Keratinocyte (primary cell): ENCODE measurements at regions not wholly inside any gene's neighbourhood (a gene's known extent, or its start where the extent isn't known, plus 50 kb on each side); places are given as distances from the start of the nearest gene placed in this dataset.

ENCODE experiments used
- EZH2 ChIP-seq: IDR thresholded peaks from one replicate; pipeline ENCODE4 v1.6.1; 2012; ENCODE audit warnings: inconsistent platforms, mild to moderate bottlenecking, low read length, moderate library complexity
- TF ChIP-seq, protein P1 (sequence below), 3 experiments: IDR thresholded peaks in 1 of 3; conservative IDR thresholded peaks in 1 of 3; optimal IDR thresholded peaks in 1 of 3; 2 replicates in 2 of 3; 3 replicates in 1 of 3; pipeline versions ENCODE3 to v1.5.1; 2011; ENCODE audit warnings: low read length in 3 of 3, mild to moderate bottlenecking in 3 of 3, moderate library complexity in 2 of 3, control low read depth in 1 of 3, inconsistent platforms in 1 of 3; ENCODE audit not compliant: insufficient read depth in 2 of 3; ENCODE audit errors: extremely low read depth in 1 of 3

DNA sequence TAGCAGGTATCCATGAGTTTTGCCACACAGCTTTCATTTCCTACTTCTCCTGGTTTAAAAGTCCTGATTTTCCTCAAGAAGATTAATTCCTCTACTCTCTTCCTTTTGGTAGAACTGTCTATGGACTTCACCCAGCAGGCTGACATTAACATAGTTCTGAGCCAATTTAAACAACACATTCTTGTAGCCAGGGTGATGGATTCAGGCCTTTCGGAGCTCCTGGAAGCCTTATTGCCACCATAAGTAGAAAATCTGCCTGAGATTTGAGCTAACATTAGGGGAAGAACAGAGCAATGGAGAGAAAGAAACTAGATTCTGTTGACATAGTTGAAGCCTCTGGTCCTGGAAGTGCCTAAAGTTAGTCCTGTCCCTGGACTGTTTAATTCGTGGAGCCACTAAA lies 449.8 kb downstream of the TAFA4 start:
- TF ChIP-seq, protein P1, sequence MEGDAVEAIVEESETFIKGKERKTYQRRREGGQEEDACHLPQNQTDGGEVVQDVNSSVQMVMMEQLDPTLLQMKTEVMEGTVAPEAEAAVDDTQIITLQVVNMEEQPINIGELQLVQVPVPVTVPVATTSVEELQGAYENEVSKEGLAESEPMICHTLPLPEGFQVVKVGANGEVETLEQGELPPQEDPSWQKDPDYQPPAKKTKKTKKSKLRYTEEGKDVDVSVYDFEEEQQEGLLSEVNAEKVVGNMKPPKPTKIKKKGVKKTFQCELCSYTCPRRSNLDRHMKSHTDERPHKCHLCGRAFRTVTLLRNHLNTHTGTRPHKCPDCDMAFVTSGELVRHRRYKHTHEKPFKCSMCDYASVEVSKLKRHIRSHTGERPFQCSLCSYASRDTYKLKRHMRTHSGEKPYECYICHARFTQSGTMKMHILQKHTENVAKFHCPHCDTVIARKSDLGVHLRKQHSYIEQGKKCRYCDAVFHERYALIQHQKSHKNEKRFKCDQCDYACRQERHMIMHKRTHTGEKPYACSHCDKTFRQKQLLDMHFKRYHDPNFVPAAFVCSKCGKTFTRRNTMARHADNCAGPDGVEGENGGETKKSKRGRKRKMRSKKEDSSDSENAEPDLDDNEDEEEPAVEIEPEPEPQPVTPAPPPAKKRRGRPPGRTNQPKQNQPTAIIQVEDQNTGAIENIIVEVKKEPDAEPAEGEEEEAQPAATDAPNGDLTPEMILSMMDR (optimal IDR thresholded peaks at IDR 0.05 in 1 of 3, IDR thresholded peaks at IDR 0.05 in 1 of 3, conservative IDR thresholded peaks at IDR 0.05 in 1 of 3; ENCODE audit: extremely low read depth in 1 of 3, insufficient read depth in 2 of 3, low read length in 3 of 3), result no peak
- TF ChIP-seq EZH2, result no peak
